ENCODE measurements at regions not wholly inside any gene's neighbourhood (a gene's known extent, or its start where the extent isn't known, plus 50 kb on each side); places are given as distances from the start of the nearest gene placed in this dataset.

- Histone ChIP-seq H3K4me1 (ENCODE audit: control insufficient read depth in 1 of 2, extremely low read depth in 1 of 2, insufficient read depth in 2 of 2, low read length in 2 of 2) (no peaks in the 10 kb centered on the region), H3K27ac (ENCODE audit: low read length) (no peak overlapping the region), H3K36me3 (ENCODE audit: control insufficient read depth in 2 of 2, extremely low read depth in 1 of 2, insufficient read depth in 1 of 2, low read length in 1 of 2) (no peaks in the 10 kb centered on the region), H3K27me3 (replicated peaks in 1 of 2; ENCODE audit: control insufficient read depth in 2 of 2, extremely low read depth in 1 of 2, insufficient read depth in 2 of 2, low read length in 1 of 2) (no peaks in the 10 kb centered on the region), H3K4me3 (ENCODE audit: control insufficient read depth in 1 of 2, extremely low read depth in 1 of 2, low read length in 1 of 2) (no peak overlapping the region), H3K9me3 (no peaks in the 10 kb centered on the region)
- H3K4me1 Mint-ChIP-seq, result no peaks in the 10 kb centered on the region
- ChIA-PET CTCF (interaction anchor here in 1 of 2 donors (0.7 kb wide), 1 partner anchor 27 kb away, joined by 3 read pairs; no protein-coding TSS in a partner anchor), POLR2A (no interaction called here)
- H3K4me3 Mint-ChIP-seq, result no peak overlapping the region
- DNase-seq (no peak), ATAC-seq (replicated peaks in 1 of 4) (no peak)
- H3K36me3 Mint-ChIP-seq, result no peaks in the 10 kb centered on the region
- peaks cover 22 to 31% of the 10 kb centered on the region in 2 donors for H3K27me3 Mint-ChIP-seq
- H3K27ac Mint-ChIP-seq, result no peak overlapping the region
- 29% methylated on average over 1 of the region's 3 CpGs for WGBS (ENCODE audit: insufficient coverage)
- no peaks in the 10 kb centered on the region for H3K9me3 Mint-ChIP-seq
These were observed 104.8 kb downstream of the ELOVL4 start for GRCh38 chr6:79842376-79843040.

- Mint-ChIP-seq H3K4me3 (no peak overlapping the region), H3K27ac (no peak overlapping the region), H3K27me3 (peaks cover 22 to 31% of the 10 kb centered on the region in 2 donors), H3K36me3 (no peaks in the 10 kb centered on the region), H3K4me1 (no peaks in the 10 kb centered on the region), H3K9me3 (no peaks in the 10 kb centered on the region)
- ChIA-PET CTCF (interaction anchor here in 1 of 2 donors (0.6 to 0.7 kb wide), 2 partner anchors 28 to 807 kb away, joined by 3 read pairs; no protein-coding TSS in a partner anchor), POLR2A (no interaction called here)
- Histone ChIP-seq H3K36me3 (ENCODE audit: control insufficient read depth in 2 of 2, extremely low read depth in 1 of 2, insufficient read depth in 1 of 2, low read length in 1 of 2) (no peaks in the 10 kb centered on the region), H3K27ac (ENCODE audit: low read length) (no peak overlapping the region), H3K4me3 (ENCODE audit: control insufficient read depth in 1 of 2, extremely low read depth in 1 of 2, low read length in 1 of 2) (no peak overlapping the region), H3K9me3 (no peaks in the 10 kb centered on the region), H3K4me1 (ENCODE audit: control insufficient read depth in 1 of 2, extremely low read depth in 1 of 2, insufficient read depth in 2 of 2, low read length in 2 of 2) (no peaks in the 10 kb centered on the region), H3K27me3 (replicated peaks in 1 of 2; ENCODE audit: control insufficient read depth in 2 of 2, extremely low read depth in 1 of 2, insufficient read depth in 2 of 2, low read length in 1 of 2) (no peaks in the 10 kb centered on the region)
- no peak for ATAC-seq (replicated peaks in 1 of 4)
- DNase-seq, result no peak
- WGBS (ENCODE audit: insufficient coverage), result 100% methylated on average over 1 of the region's 4 CpGs
These were observed 105.6 kb downstream of the ELOVL4 start for GRCh38 chr6:79841577-79842375.

- ChIA-PET POLR2A (no interaction called here), CTCF (no interaction called here)
- no peak overlapping the region for H3K27ac Mint-ChIP-seq
- ATAC-seq (replicated peaks in 1 of 4) (no peak), DNase-seq (no peak)
- Histone ChIP-seq H3K27me3 (replicated peaks in 1 of 2; ENCODE audit: control insufficient read depth in 2 of 2, extremely low read depth in 1 of 2, insufficient read depth in 2 of 2, low read length in 1 of 2) (no peaks in the 10 kb centered on the region), H3K9me3 (no peaks in the 10 kb centered on the region), H3K27ac (ENCODE audit: low read length) (no peak overlapping the region), H3K36me3 (ENCODE audit: control insufficient read depth in 2 of 2, extremely low read depth in 1 of 2, insufficient read depth in 1 of 2, low read length in 1 of 2) (no peaks in the 10 kb centered on the region), H3K4me1 (ENCODE audit: control insufficient read depth in 1 of 2, extremely low read depth in 1 of 2, insufficient read depth in 2 of 2, low read length in 2 of 2) (no peaks in the 10 kb centered on the region), H3K4me3 (ENCODE audit: control insufficient read depth in 1 of 2, extremely low read depth in 1 of 2, low read length in 1 of 2) (no peak overlapping the region)
- no peaks in the 10 kb centered on the region for H3K36me3 Mint-ChIP-seq
- H3K27me3 Mint-ChIP-seq, result peaks cover 22 to 39% of the 10 kb centered on the region in 2 donors
- H3K9me3 Mint-ChIP-seq, result no peaks in the 10 kb centered on the region
- no peaks in the 10 kb centered on the region for H3K4me1 Mint-ChIP-seq
- no peak overlapping the region for H3K4me3 Mint-ChIP-seq
These were observed 108.5 kb downstream of the ELOVL4 start for GRCh38 chr6:79838851-79839250.

GRCh38 chr6:79833964-79834284 is 113.4 kb downstream of the ELOVL4 start:
- Mint-ChIP-seq H3K9me3 (no peaks in the 10 kb centered on the region), H3K36me3 (no peaks in the 10 kb centered on the region), H3K27ac (no peak overlapping the region), H3K27me3 (peaks cover 26 to 27% of the 10 kb centered on the region in 2 donors), H3K4me3 (no peak overlapping the region), H3K4me1 (no peaks in the 10 kb centered on the region)
- H3K9me3 ChIP-seq, result no peaks in the 10 kb centered on the region
- DNase-seq (no peak), ATAC-seq (replicated peaks in 1 of 4) (no peak)
- 80% methylated on average over 1 of the region's 3 CpGs for WGBS (ENCODE audit: insufficient coverage)
- no peaks in the 10 kb centered on the region for H3K36me3 ChIP-seq (ENCODE audit: control insufficient read depth in 2 of 2, extremely low read depth in 1 of 2, insufficient read depth in 1 of 2, low read length in 1 of 2)
- H3K27me3 ChIP-seq (replicated peaks in 1 of 2; ENCODE audit: control insufficient read depth in 2 of 2, extremely low read depth in 1 of 2, insufficient read depth in 2 of 2, low read length in 1 of 2), result peaks cover 0 to 4% of the 10 kb centered on the region in 2 experiments
- no peak overlapping the region for H3K4me3 ChIP-seq (ENCODE audit: control insufficient read depth in 1 of 2, extremely low read depth in 1 of 2, low read length in 1 of 2)
- ChIA-PET POLR2A (interaction anchor here in 1 of 2 donors (0.7 kb wide), 1 partner anchor 97 kb away, joined by 3 read pairs; no protein-coding TSS in a partner anchor), CTCF (no interaction called here)
- no peaks in the 10 kb centered on the region for H3K4me1 ChIP-seq (ENCODE audit: control insufficient read depth in 1 of 2, extremely low read depth in 1 of 2, insufficient read depth in 2 of 2, low read length in 2 of 2)
- H3K27ac ChIP-seq (ENCODE audit: low read length), result no peak overlapping the region

- no peak overlapping the region for H3K4me3 Mint-ChIP-seq
- ChIA-PET POLR2A (no interaction called here), CTCF (no interaction called here)
- H3K4me3 ChIP-seq (ENCODE audit: control insufficient read depth in 1 of 2, extremely low read depth in 1 of 2, low read length in 1 of 2), result no peak overlapping the region
- H3K36me3 Mint-ChIP-seq, result no peaks in the 10 kb centered on the region
- H3K9me3 ChIP-seq, result no peaks in the 10 kb centered on the region
- 83% methylated on average over 1 of the region's 2 CpGs for WGBS (ENCODE audit: insufficient coverage)
- ATAC-seq (replicated peaks in 1 of 4) (no peak), DNase-seq (no peak)
- H3K4me1 ChIP-seq (ENCODE audit: control insufficient read depth in 1 of 2, extremely low read depth in 1 of 2, insufficient read depth in 2 of 2, low read length in 2 of 2), result no peaks in the 10 kb centered on the region
- H3K27ac Mint-ChIP-seq, result no peak overlapping the region
- no peaks in the 10 kb centered on the region for H3K36me3 ChIP-seq (ENCODE audit: control insufficient read depth in 2 of 2, extremely low read depth in 1 of 2, insufficient read depth in 1 of 2, low read length in 1 of 2)
- peaks cover 26 to 27% of the 10 kb centered on the region in 2 donors for H3K27me3 Mint-ChIP-seq
- peaks cover 0 to 4% of the 10 kb centered on the region in 2 experiments for H3K27me3 ChIP-seq (replicated peaks in 1 of 2; ENCODE audit: control insufficient read depth in 2 of 2, extremely low read depth in 1 of 2, insufficient read depth in 2 of 2, low read length in 1 of 2)
- no peaks in the 10 kb centered on the region for H3K9me3 Mint-ChIP-seq
- H3K27ac ChIP-seq (ENCODE audit: low read length), result no peak overlapping the region
- no peaks in the 10 kb centered on the region for H3K4me1 Mint-ChIP-seq
These were observed 113.9 kb downstream of the ELOVL4 start for GRCh38 chr6:79833264-79833963.

GRCh38 chr6:79832723-79833122 is 114.6 kb downstream of the ELOVL4 start:
- no peak overlapping the region for H3K27ac ChIP-seq (ENCODE audit: low read length)
- Mint-ChIP-seq H3K4me1 (no peaks in the 10 kb centered on the region), H3K9me3 (no peaks in the 10 kb centered on the region), H3K27me3 (peaks cover 26 to 29% of the 10 kb centered on the region in 2 donors), H3K36me3 (no peaks in the 10 kb centered on the region), H3K27ac (no peak overlapping the region), H3K4me3 (no peak overlapping the region)
- no peaks in the 10 kb centered on the region for H3K4me1 ChIP-seq (ENCODE audit: control insufficient read depth in 1 of 2, extremely low read depth in 1 of 2, insufficient read depth in 2 of 2, low read length in 2 of 2)
- no peak overlapping the region for H3K4me3 ChIP-seq (ENCODE audit: control insufficient read depth in 1 of 2, extremely low read depth in 1 of 2, low read length in 1 of 2)
- DNase-seq (no peak), ATAC-seq (replicated peaks in 1 of 4) (no peak)
- no peaks in the 10 kb centered on the region for H3K9me3 ChIP-seq
- ChIA-PET POLR2A (no interaction called here), CTCF (interaction anchor here in 1 of 2 donors (0.6 kb wide), 1 partner anchor 184 kb away, joined by 3 read pairs; no protein-coding TSS in a partner anchor)
- no peaks in the 10 kb centered on the region for H3K36me3 ChIP-seq (ENCODE audit: control insufficient read depth in 2 of 2, extremely low read depth in 1 of 2, insufficient read depth in 1 of 2, low read length in 1 of 2)
- H3K27me3 ChIP-seq (replicated peaks in 1 of 2; ENCODE audit: control insufficient read depth in 2 of 2, extremely low read depth in 1 of 2, insufficient read depth in 2 of 2, low read length in 1 of 2), result peaks cover 0 to 4% of the 10 kb centered on the region in 2 experiments
- no CpG with 5 or more reads among the region's 2 CpGs for WGBS (ENCODE audit: insufficient coverage)
